ENCODE measurements at regions not wholly inside any gene's neighbourhood (a gene's known extent, or its start where the extent isn't known, plus 50 kb on each side); places are given as distances from the start of the nearest gene placed in this dataset.

DNA sequence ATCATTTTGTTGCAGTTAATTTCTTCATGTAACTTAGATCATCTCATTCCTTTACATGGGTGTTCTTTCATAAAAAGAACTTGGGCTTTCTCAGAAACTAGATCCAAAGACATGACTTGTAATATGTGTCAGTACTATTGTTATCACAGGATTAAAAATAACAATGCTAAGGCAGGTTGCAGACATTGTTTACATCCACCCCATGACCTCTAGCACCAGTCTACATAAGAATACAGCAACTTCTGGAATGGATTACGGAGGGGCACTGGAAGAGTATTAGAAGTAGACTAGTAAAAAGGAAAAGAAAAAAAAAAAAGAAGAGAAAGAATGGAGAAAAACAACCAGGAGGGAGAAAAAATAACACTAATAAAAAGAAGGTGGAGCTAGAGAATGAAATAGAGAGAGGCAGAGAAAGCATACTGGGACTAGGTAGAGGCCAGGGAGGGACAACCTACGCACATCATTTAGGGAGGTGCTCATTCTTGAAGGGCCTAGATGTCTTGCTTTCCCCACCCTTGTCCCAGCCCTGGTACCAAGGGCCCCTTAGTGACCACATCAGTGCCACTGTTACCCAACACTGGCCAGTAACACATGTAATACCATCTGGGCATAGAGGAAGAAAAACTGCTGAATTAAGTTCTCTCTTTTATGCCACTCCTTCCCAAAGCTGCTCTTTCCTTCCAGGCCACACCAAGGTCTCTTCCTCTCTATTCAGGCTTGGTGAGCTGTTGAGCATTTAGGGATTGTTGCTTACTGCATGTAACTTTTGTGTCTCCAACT is 70.6 kb upstream of the KLF7 start:
- H3K36me3 ChIP-seq (ENCODE audit: control insufficient read depth in 2 of 2, insufficient read depth in 2 of 2, low read length in 2 of 2) = no peaks in the 10 kb centered on the region
- no peak overlapping the region for H3K9ac ChIP-seq (ENCODE audit: low read length in 2 of 2)
- H3K27me3 ChIP-seq (ENCODE audit: control insufficient read depth in 1 of 2, insufficient read depth in 2 of 2, low read length in 2 of 2) = no peaks in the 10 kb centered on the region
- no peaks in the 10 kb centered on the region for H3K9me3 ChIP-seq (ENCODE audit: control insufficient read depth in 2 of 2, low read length in 2 of 2)
- H3K4me3 ChIP-seq (ENCODE audit: low read length in 2 of 2) = no peak overlapping the region
- H3K4me1 ChIP-seq (ENCODE audit: control insufficient read depth, insufficient read depth, low read length) = peaks cover 13% of the 10 kb centered on the region
- no peak overlapping the region for H3K27ac ChIP-seq (ENCODE audit: low read length)

GRCh38 chr2:207238831-207239701 is 73.3 kb upstream of the KLF7 start:
- Histone ChIP-seq H3K4me3 (ENCODE audit: low read length in 2 of 2) (peak overlapping the region in 1 of 2 donors; percentile 8), H3K36me3 (ENCODE audit: control insufficient read depth in 2 of 2, insufficient read depth in 2 of 2, low read length in 2 of 2) (no peaks in the 10 kb centered on the region), H3K9ac (ENCODE audit: low read length in 2 of 2) (no peak overlapping the region), H3K27ac (ENCODE audit: low read length) (no peak overlapping the region), H3K27me3 (ENCODE audit: control insufficient read depth in 1 of 2, insufficient read depth in 2 of 2, low read length in 2 of 2) (no peaks in the 10 kb centered on the region), H3K9me3 (ENCODE audit: control insufficient read depth in 2 of 2, low read length in 2 of 2) (no peaks in the 10 kb centered on the region), H3K4me1 (ENCODE audit: control insufficient read depth, insufficient read depth, low read length) (peaks cover 13% of the 10 kb centered on the region)

GRCh38 chr2:207239754-207240494 is 74.2 kb upstream of the KLF7 start:
- no peak overlapping the region for H3K9ac ChIP-seq (ENCODE audit: low read length in 2 of 2)
- peak overlapping the region in 1 of 2 donors; percentile 29 for H3K4me3 ChIP-seq (ENCODE audit: low read length in 2 of 2)
- no peaks in the 10 kb centered on the region for H3K9me3 ChIP-seq (ENCODE audit: control insufficient read depth in 2 of 2, low read length in 2 of 2)
- H3K4me1 ChIP-seq (ENCODE audit: control insufficient read depth, insufficient read depth, low read length) = peaks cover 13% of the 10 kb centered on the region
- H3K27ac ChIP-seq (ENCODE audit: low read length) = no peak overlapping the region
- no peaks in the 10 kb centered on the region for H3K36me3 ChIP-seq (ENCODE audit: control insufficient read depth in 2 of 2, insufficient read depth in 2 of 2, low read length in 2 of 2)
- H3K27me3 ChIP-seq (ENCODE audit: control insufficient read depth in 1 of 2, insufficient read depth in 2 of 2, low read length in 2 of 2) = no peaks in the 10 kb centered on the region

DNA sequence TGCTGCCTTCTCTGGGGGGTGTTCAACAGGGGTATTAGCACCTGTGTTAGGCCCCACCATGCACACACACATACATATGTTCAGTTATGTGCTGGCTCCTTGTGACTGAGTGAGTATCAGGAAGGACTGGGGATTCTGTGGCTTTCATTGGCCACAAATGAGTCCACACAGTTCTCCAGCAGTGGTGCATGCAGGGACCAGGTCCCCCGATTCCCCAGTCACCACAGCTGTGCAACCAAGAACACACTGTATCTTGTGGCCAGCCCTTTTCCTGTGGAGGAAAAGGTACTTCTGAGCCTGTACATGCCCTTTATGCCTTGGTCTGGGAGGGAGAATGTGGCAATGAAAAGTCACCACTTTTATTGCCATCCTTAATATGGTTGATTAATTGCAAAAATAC is 74.9 kb upstream of the KLF7 start:
- Histone ChIP-seq H3K9ac (ENCODE audit: low read length in 2 of 2) (no peak overlapping the region), H3K9me3 (ENCODE audit: control insufficient read depth in 2 of 2, low read length in 2 of 2) (no peaks in the 10 kb centered on the region), H3K27ac (ENCODE audit: low read length) (no peak overlapping the region), H3K36me3 (ENCODE audit: control insufficient read depth in 2 of 2, insufficient read depth in 2 of 2, low read length in 2 of 2) (no peaks in the 10 kb centered on the region), H3K27me3 (ENCODE audit: control insufficient read depth in 1 of 2, insufficient read depth in 2 of 2, low read length in 2 of 2) (no peaks in the 10 kb centered on the region), H3K4me1 (ENCODE audit: control insufficient read depth, insufficient read depth, low read length) (peaks cover 13% of the 10 kb centered on the region), H3K4me3 (ENCODE audit: low read length in 2 of 2) (no peak overlapping the region)

DNA sequence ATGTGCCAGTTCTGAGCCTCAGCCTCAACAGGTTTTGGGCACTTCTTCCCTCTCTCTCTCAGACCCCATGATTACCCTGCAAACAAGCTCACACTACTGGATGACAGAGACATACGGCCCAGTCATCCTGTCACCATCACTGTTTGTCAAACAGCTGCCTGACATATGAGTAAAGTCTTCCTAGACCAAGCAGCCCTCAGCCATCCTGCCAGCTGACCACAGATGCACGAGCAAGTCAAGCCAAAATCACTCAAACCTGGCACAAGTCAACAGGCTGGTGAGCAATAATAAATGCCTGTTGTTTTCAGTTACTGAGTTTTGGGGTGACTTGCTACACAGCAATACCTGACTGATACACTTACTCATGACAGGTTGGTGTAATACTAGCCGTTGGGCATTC is 75.5 kb upstream of the KLF7 start:
- Histone ChIP-seq H3K27me3 (ENCODE audit: control insufficient read depth in 1 of 2, insufficient read depth in 2 of 2, low read length in 2 of 2) (no peaks in the 10 kb centered on the region), H3K4me1 (ENCODE audit: control insufficient read depth, insufficient read depth, low read length) (peaks cover 13% of the 10 kb centered on the region), H3K27ac (ENCODE audit: low read length) (no peak overlapping the region), H3K4me3 (ENCODE audit: low read length in 2 of 2) (no peak overlapping the region), H3K9me3 (ENCODE audit: control insufficient read depth in 2 of 2, low read length in 2 of 2) (no peaks in the 10 kb centered on the region), H3K9ac (ENCODE audit: low read length in 2 of 2) (no peak overlapping the region), H3K36me3 (ENCODE audit: control insufficient read depth in 2 of 2, insufficient read depth in 2 of 2, low read length in 2 of 2) (no peaks in the 10 kb centered on the region)

- H3K27ac ChIP-seq (ENCODE audit: low read length) = no peak overlapping the region
- no peaks in the 10 kb centered on the region for H3K36me3 ChIP-seq (ENCODE audit: control insufficient read depth in 2 of 2, insufficient read depth in 2 of 2, low read length in 2 of 2)
- H3K27me3 ChIP-seq (ENCODE audit: control insufficient read depth in 1 of 2, insufficient read depth in 2 of 2, low read length in 2 of 2) = no peaks in the 10 kb centered on the region
- no peak overlapping the region for H3K4me3 ChIP-seq (ENCODE audit: low read length in 2 of 2)
- no peaks in the 10 kb centered on the region for H3K9me3 ChIP-seq (ENCODE audit: control insufficient read depth in 2 of 2, low read length in 2 of 2)
- H3K4me1 ChIP-seq (ENCODE audit: control insufficient read depth, insufficient read depth, low read length) = peaks cover 13% of the 10 kb centered on the region
- H3K9ac ChIP-seq (ENCODE audit: low read length in 2 of 2) = no peak overlapping the region
Measured at GRCh38 chr2:207243601-207244000, 77.9 kb upstream of the KLF7 start.

GRCh38 chr2:207244971-207245925 is 79.5 kb upstream of the KLF7 start:
- H3K4me1 ChIP-seq (ENCODE audit: control insufficient read depth, insufficient read depth, low read length) = peaks cover 4% of the 10 kb centered on the region
- no peak overlapping the region for H3K4me3 ChIP-seq (ENCODE audit: low read length in 2 of 2)
- H3K9me3 ChIP-seq (ENCODE audit: control insufficient read depth in 2 of 2, low read length in 2 of 2) = no peaks in the 10 kb centered on the region
- no peak overlapping the region for H3K9ac ChIP-seq (ENCODE audit: low read length in 2 of 2)
- H3K27ac ChIP-seq (ENCODE audit: low read length) = no peak overlapping the region
- H3K27me3 ChIP-seq (ENCODE audit: control insufficient read depth in 1 of 2, insufficient read depth in 2 of 2, low read length in 2 of 2) = no peaks in the 10 kb centered on the region
- no peaks in the 10 kb centered on the region for H3K36me3 ChIP-seq (ENCODE audit: control insufficient read depth in 2 of 2, insufficient read depth in 2 of 2, low read length in 2 of 2)

DNA sequence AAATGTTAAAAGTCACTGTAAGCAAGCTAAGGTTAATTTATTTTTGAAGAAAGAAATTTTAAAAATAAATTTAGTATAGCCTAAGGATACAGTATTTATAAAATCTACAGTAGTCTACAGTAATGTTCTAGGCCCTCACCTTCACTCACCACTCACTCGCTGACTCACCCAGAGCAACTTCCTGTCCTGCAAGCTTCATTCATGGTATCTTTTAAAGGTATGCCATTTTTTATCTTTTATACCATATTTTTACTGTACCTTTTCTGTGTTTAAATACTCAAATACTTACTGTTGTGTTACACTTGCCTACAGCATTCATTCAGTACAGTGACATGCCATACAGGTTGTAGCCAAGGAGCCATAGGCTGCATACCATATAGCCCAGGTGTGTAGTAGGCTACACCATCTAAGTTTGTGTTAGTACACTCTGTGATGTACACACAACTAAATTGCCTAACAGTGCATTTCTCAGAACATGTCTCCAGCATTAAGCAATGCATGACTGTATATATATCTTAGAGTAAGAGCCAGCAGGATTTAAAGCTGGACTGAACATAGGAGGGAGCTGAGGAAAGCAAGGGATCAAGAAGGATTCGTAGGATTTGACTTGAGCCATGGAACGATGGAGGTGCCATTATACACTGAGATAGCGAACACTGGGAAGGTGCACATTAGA is 83.1 kb upstream of the KLF7 start:
- Histone ChIP-seq H3K27me3 (ENCODE audit: control insufficient read depth in 1 of 2, insufficient read depth in 2 of 2, low read length in 2 of 2) (no peaks in the 10 kb centered on the region), H3K9ac (ENCODE audit: low read length in 2 of 2) (no peak overlapping the region), H3K9me3 (ENCODE audit: control insufficient read depth in 2 of 2, low read length in 2 of 2) (no peaks in the 10 kb centered on the region), H3K36me3 (ENCODE audit: control insufficient read depth in 2 of 2, insufficient read depth in 2 of 2, low read length in 2 of 2) (no peaks in the 10 kb centered on the region), H3K27ac (ENCODE audit: low read length) (no peak overlapping the region), H3K4me1 (ENCODE audit: control insufficient read depth, insufficient read depth, low read length) (peaks cover 4% of the 10 kb centered on the region), H3K4me3 (ENCODE audit: low read length in 2 of 2) (no peak overlapping the region)

DNA sequence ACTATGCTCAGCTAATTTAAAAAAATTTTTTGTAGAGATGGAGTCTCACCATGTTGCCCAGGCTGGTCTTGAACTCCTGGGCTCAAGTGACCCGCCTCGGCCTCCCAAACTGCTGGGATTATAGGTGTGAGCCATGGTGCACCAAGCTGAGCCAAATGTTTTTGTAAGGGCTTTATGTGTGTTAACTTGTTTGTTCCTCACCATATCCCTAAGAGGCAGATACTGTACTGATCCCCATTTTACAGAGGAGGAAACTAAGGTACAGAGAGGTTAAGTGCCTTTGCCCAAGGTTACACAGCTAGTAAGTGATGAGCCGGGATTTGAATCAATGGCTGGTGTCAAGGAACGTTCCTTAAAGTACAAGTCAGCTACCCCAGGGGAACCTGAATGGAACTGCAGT is 85.3 kb upstream of the KLF7 start:
- Histone ChIP-seq H3K27ac (ENCODE audit: low read length) (no peak overlapping the region), H3K9me3 (ENCODE audit: control insufficient read depth in 2 of 2, low read length in 2 of 2) (no peaks in the 10 kb centered on the region), H3K9ac (ENCODE audit: low read length in 2 of 2) (no peak overlapping the region), H3K27me3 (ENCODE audit: control insufficient read depth in 1 of 2, insufficient read depth in 2 of 2, low read length in 2 of 2) (no peaks in the 10 kb centered on the region), H3K4me1 (ENCODE audit: control insufficient read depth, insufficient read depth, low read length) (peaks cover 15% of the 10 kb centered on the region), H3K4me3 (ENCODE audit: low read length in 2 of 2) (no peak overlapping the region), H3K36me3 (ENCODE audit: control insufficient read depth in 2 of 2, insufficient read depth in 2 of 2, low read length in 2 of 2) (no peaks in the 10 kb centered on the region)
